Uterus (tissue), 3 donors: ENCODE measurements at regions not wholly inside any gene's neighbourhood (a gene's known extent, or its start where the extent isn't known, plus 50 kb on each side); places are given as distances from the start of the nearest gene placed in this dataset.

ENCODE experiments used
- DNase-seq, 2 donors: peaks; one replicate each; pipeline ENCODE4 v3.0.0-alpha.2; 2019 to 2020
- H3K27ac ChIP-seq, 2 donors: fragments of 200-600 bp; sonication (generic); 1 replicate in 1 of 2; 2 replicates in 1 of 2; pipeline ENCODE4 v1.5.1; 2016 to 2018
- H3K27me3 ChIP-seq, 2 donors: fragments of 200-600 bp; sonication (generic); one replicate each; pipeline ENCODE4 v1.5.1; 2018 to 2019; ENCODE audit warnings: control low read depth in 1 of 2
- H3K36me3 ChIP-seq, 2 donors: fragments of 200-600 bp; sonication (generic); one replicate each; pipeline ENCODE4 v1.5.1; 2019; ENCODE audit warnings: control low read depth in 1 of 2
- H3K4me1 ChIP-seq, 2 donors: fragments of 200-600 bp; sonication (generic); one replicate each; pipeline ENCODE4 v1.5.1; 2018 to 2019; ENCODE audit warnings: control low read depth in 1 of 2
- H3K4me3 ChIP-seq, 2 donors: fragments of 200-600 bp; sonication (generic); 1 replicate in 1 of 2; 2 replicates in 1 of 2; pipeline ENCODE4 v1.5.1; 2018 to 2019; ENCODE audit warnings: mild to moderate bottlenecking in 1 of 2
- H3K9me3 ChIP-seq, 2 donors: fragments of 200-600 bp; sonication (generic); one replicate each; pipeline ENCODE4 v1.5.1; 2019; ENCODE audit warnings: control low read depth in 1 of 2
- CTCF ChIP-seq, 4 experiments: fragments of 200-600 bp in 2 of 4; fragments of 450-650 bp in 2 of 4; sonication (generic) in 2 of 4; IDR thresholded peaks; one replicate each; pipeline ENCODE4 v1.5.1; 2016 to 2019; ENCODE audit warnings: antibody characterized with exemption in 4 of 4, mild to moderate bottlenecking in 2 of 4, moderate library complexity in 1 of 4
- POLR2A ChIP-seq, 2 donors: fragments of 450-650 bp; IDR thresholded peaks; one replicate each; pipeline ENCODE4 v1.6.1; 2016; ENCODE audit warnings: antibody characterized with exemption in 2 of 2, mild to moderate bottlenecking in 1 of 2, moderate library complexity in 1 of 2
- intact Hi-C: fragments of 100-400 bp; cut with DNase I; formaldehyde crosslinking; loops from one replicate; pipeline ENCODE4 v1.15.1; 2023; ENCODE audit warnings: low total_unique reads
- donor health status: DM: yes; HTN: yes; CAD: no.

GRCh38 chr5:91797576-91797975 is 414.5 kb upstream of the ARRDC3 start:
- Histone ChIP-seq H3K9me3 (no peaks in the 10 kb centered on the region), H3K36me3 (no peaks in the 10 kb centered on the region), H3K27ac (no peak overlapping the region), H3K27me3 (no peaks in the 10 kb centered on the region), H3K4me1 (no peaks in the 10 kb centered on the region), H3K4me3 (no peak overlapping the region)
- DNase-seq, result no peak
- TF ChIP-seq CTCF (IDR thresholded peaks at IDR 0.05) (no peak), POLR2A (IDR thresholded peaks at IDR 0.05) (no peak)
- intact Hi-C loops, result no loop called here

GRCh38 chr5:91794856-91795548 is 411.9 kb upstream of the ARRDC3 start:
- no peak for DNase-seq
- intact Hi-C loops, result no loop called here
- Histone ChIP-seq H3K9me3 (no peaks in the 10 kb centered on the region), H3K27me3 (no peaks in the 10 kb centered on the region), H3K4me1 (no peaks in the 10 kb centered on the region), H3K4me3 (no peak overlapping the region), H3K36me3 (no peaks in the 10 kb centered on the region), H3K27ac (no peak overlapping the region)
- TF ChIP-seq POLR2A (IDR thresholded peaks at IDR 0.05) (no peak), CTCF (IDR thresholded peaks at IDR 0.05) (no peak)

- H3K9me3 ChIP-seq, result no peaks in the 10 kb centered on the region
- no peak overlapping the region for H3K27ac ChIP-seq
- no peak overlapping the region for H3K4me3 ChIP-seq
- intact Hi-C loops, result no loop called here
- H3K27me3 ChIP-seq, result no peaks in the 10 kb centered on the region
- no peaks in the 10 kb centered on the region for H3K36me3 ChIP-seq
- no peaks in the 10 kb centered on the region for H3K4me1 ChIP-seq
- TF ChIP-seq CTCF (IDR thresholded peaks at IDR 0.05), result no peak
- TF ChIP-seq POLR2A (IDR thresholded peaks at IDR 0.05), result no peak
- DNase-seq, result no peak
Observed at GRCh38 chr5:91794455-91794854, 411.3 kb upstream of the ARRDC3 start.

GRCh38 chr5:91787718-91788117 is 404.6 kb upstream of the ARRDC3 start:
- intact Hi-C loops, result no loop called here

GRCh38 chr5:91777671-91778070 is 394.6 kb upstream of the ARRDC3 start:
- TF ChIP-seq POLR2A (IDR thresholded peaks at IDR 0.05), result no peak
- no peak for TF ChIP-seq CTCF (IDR thresholded peaks at IDR 0.05)
- Histone ChIP-seq H3K27me3 (no peaks in the 10 kb centered on the region), H3K9me3 (no peaks in the 10 kb centered on the region), H3K36me3 (no peaks in the 10 kb centered on the region), H3K27ac (no peak overlapping the region), H3K4me1 (no peaks in the 10 kb centered on the region), H3K4me3 (no peak overlapping the region)
- intact Hi-C loops, result no loop called here
- DNase-seq, result no peak

More at GRCh38 chr5:91787718-91788117, 404.6 kb upstream of the ARRDC3 start:
- H3K36me3 ChIP-seq, result no peaks in the 10 kb centered on the region
- H3K4me3 ChIP-seq, result no peak overlapping the region
- no peaks in the 10 kb centered on the region for H3K4me1 ChIP-seq
- H3K27me3 ChIP-seq, result no peaks in the 10 kb centered on the region
- no peak for DNase-seq
- no peak overlapping the region for H3K27ac ChIP-seq
- TF ChIP-seq CTCF (IDR thresholded peaks at IDR 0.05) (no peak), POLR2A (IDR thresholded peaks at IDR 0.05) (no peak)
- H3K9me3 ChIP-seq, result no peaks in the 10 kb centered on the region
